ENCODE measurements at regions not wholly inside any gene's neighbourhood (a gene's known extent, or its start where the extent isn't known, plus 50 kb on each side); places are given as distances from the start of the nearest gene placed in this dataset.

- ATAC-seq, result no peak
- POLR2A ChIA-PET, result no interaction called here
These were observed 151.0 kb downstream of the TRIB2 start for GRCh38 chr2:12867631-12868287.

DNA sequence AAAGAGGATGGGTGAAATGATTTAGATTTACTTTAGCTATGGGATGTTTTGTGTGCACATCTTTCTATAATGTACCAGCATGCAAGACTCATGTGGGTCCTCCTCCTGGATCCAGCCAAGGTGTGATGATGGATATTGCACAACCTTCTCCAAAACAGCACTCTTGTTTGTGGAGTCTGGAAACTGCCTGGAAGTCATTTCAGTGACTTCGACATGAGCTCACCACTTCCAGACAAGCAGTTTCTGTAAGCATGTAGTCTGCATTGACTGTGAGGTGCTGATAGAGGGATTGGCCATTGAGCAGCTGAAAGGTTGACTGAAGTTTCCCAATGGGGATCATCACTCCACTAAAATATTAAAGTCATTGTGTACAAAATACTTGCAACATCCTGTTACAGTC lies 154.0 kb downstream of the TRIB2 start:
- ATAC-seq (no peak), DNase-seq (ENCODE audit: low spot score) (no peak)
- TF ChIP-seq ZNF281 (CRISPR knock-in tag; IDR thresholded peaks at IDR 0.05) (no peak), EMX1 (CRISPR knock-in tag; IDR thresholded peaks at IDR 0.05) (no peak), ATF1 (CRISPR knock-in tag; IDR thresholded peaks at IDR 0.05) (no peak), E2F1 (CRISPR knock-in tag; IDR thresholded peaks at IDR 0.05) (no peak), AR (CRISPR knock-in tag; IDR thresholded peaks at IDR 0.05) (no peak), ZNF423 (CRISPR knock-in tag; IDR thresholded peaks at IDR 0.05) (no peak), RELA (CRISPR knock-in tag; IDR thresholded peaks at IDR 0.05; ENCODE audit: borderline replicate concordance) (no peak), TEAD4 (CRISPR knock-in tag; IDR thresholded peaks at IDR 0.05) (no peak), ZBTB21 (CRISPR knock-in tag; IDR thresholded peaks at IDR 0.05; ENCODE audit: borderline replicate concordance) (no peak), TP53 (CRISPR knock-in tag; IDR thresholded peaks at IDR 0.05) (no peak), NFE2L1 (CRISPR knock-in tag; IDR thresholded peaks at IDR 0.05) (no peak), NR2C2 (CRISPR knock-in tag; IDR thresholded peaks at IDR 0.05) (no peak), E2F4 (CRISPR knock-in tag; IDR thresholded peaks at IDR 0.05; ENCODE audit: borderline replicate concordance, low read depth) (no peak), ATF2 (CRISPR knock-in tag; IDR thresholded peaks at IDR 0.05; ENCODE audit: borderline replicate concordance, low read depth) (no peak), GRHL2 (CRISPR knock-in tag; IDR thresholded peaks at IDR 0.05; ENCODE audit: insufficient replicate concordance, severe bottlenecking) (no peak)
- TF ChIP-seq, protein P1, sequence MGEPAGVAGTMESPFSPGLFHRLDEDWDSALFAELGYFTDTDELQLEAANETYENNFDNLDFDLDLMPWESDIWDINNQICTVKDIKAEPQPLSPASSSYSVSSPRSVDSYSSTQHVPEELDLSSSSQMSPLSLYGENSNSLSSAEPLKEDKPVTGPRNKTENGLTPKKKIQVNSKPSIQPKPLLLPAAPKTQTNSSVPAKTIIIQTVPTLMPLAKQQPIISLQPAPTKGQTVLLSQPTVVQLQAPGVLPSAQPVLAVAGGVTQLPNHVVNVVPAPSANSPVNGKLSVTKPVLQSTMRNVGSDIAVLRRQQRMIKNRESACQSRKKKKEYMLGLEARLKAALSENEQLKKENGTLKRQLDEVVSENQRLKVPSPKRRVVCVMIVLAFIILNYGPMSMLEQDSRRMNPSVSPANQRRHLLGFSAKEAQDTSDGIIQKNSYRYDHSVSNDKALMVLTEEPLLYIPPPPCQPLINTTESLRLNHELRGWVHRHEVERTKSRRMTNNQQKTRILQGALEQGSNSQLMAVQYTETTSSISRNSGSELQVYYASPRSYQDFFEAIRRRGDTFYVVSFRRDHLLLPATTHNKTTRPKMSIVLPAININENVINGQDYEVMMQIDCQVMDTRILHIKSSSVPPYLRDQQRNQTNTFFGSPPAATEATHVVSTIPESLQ (CRISPR knock-in tag; IDR thresholded peaks at IDR 0.05), result no peak
- TF ChIP-seq, protein P2, sequence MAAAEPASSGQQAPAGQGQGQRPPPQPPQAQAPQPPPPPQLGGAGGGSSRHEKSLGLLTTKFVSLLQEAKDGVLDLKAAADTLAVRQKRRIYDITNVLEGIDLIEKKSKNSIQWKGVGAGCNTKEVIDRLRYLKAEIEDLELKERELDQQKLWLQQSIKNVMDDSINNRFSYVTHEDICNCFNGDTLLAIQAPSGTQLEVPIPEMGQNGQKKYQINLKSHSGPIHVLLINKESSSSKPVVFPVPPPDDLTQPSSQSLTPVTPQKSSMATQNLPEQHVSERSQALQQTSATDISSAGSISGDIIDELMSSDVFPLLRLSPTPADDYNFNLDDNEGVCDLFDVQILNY (CRISPR knock-in tag; IDR thresholded peaks at IDR 0.05), result no peak
- CTCF ChIA-PET, result no interaction called here
- Mint-ChIP-seq H3K4me3 (no peak overlapping the region), H3K9me3 (peaks cover 2% of the 10 kb centered on the region), H3K27ac (no peak overlapping the region), H3K4me1 (peaks cover 7% of the 10 kb centered on the region), H3K27me3 (ENCODE audit: low read depth) (no peaks in the 10 kb centered on the region; the same call in 1 of the 2 replicates), H3K36me3 (peaks cover 1% of the 10 kb centered on the region; the same call in 1 of the 2 replicates)
- POLR2A ChIA-PET, result no interaction called here

More at GRCh38 chr2:12867631-12868287, 151.0 kb downstream of the TRIB2 start:
- no peak overlapping the region for H3K27ac Mint-ChIP-seq
- H3K27me3 Mint-ChIP-seq (ENCODE audit: low read depth), result peaks cover 6% of the 10 kb centered on the region
- CTCF ChIA-PET, result no interaction called here
- TF ChIP-seq ZBTB21 (CRISPR knock-in tag; IDR thresholded peaks at IDR 0.05; ENCODE audit: borderline replicate concordance) (no peak), CREM (CRISPR knock-in tag; IDR thresholded peaks at IDR 0.05) (no peak)
- H3K4me3 Mint-ChIP-seq, result no peak overlapping the region
- H3K36me3 Mint-ChIP-seq, result peaks cover 25% of the 10 kb centered on the region
- peaks cover 30% of the 10 kb centered on the region for H3K9me3 Mint-ChIP-seq
- DNase-seq (ENCODE audit: low spot score), result no peak
- peaks cover 7% of the 10 kb centered on the region for H3K4me1 Mint-ChIP-seq

Data from WTC11 (cell line).